ENCODE measurements at regions not wholly inside any gene's neighbourhood (a gene's known extent, or its start where the extent isn't known, plus 50 kb on each side); places are given as distances from the start of the nearest gene placed in this dataset.

GRCh38 chr9:121567500-121568342, 68.1 kb upstream of the GGTA1 start:
- Histone ChIP-seq H3K36me3 (no peaks in the 10 kb centered on the region), H3K9me3 (no peaks in the 10 kb centered on the region), H3K27ac (no peak overlapping the region), H3K4me3 (peak overlapping the region; percentile 19), H3K27me3 (no peaks in the 10 kb centered on the region), H3K4me1 (peaks cover 23% of the 10 kb centered on the region)
- intact Hi-C loops (cut with DNase I), result no loop called here
- DNase-seq (no peak), ATAC-seq (no peak)
- TF ChIP-seq CTCF (IDR thresholded peaks at IDR 0.05), result no peak

- intact Hi-C loops (cut with DNase I), result no loop called here
- no peaks in the 10 kb centered on the region for H3K9me3 ChIP-seq
- no peak for DNase-seq
- peaks cover 23% of the 10 kb centered on the region for H3K4me1 ChIP-seq
- peak overlapping the region; percentile 19 for H3K4me3 ChIP-seq
- ATAC-seq, result no peak
- H3K36me3 ChIP-seq, result no peaks in the 10 kb centered on the region
- peak overlapping the region; percentile 36 for H3K27ac ChIP-seq
- H3K27me3 ChIP-seq, result no peaks in the 10 kb centered on the region
- no peak for TF ChIP-seq CTCF (IDR thresholded peaks at IDR 0.05)
Measured at GRCh38 chr9:121568343-121569265, 69.0 kb upstream of the GGTA1 start.

- no peak for DNase-seq
- ATAC-seq, result no peak
- H3K27me3 ChIP-seq, result no peaks in the 10 kb centered on the region
- peaks cover 23% of the 10 kb centered on the region for H3K4me1 ChIP-seq
- H3K4me3 ChIP-seq, result no peak overlapping the region
- no peak overlapping the region for H3K27ac ChIP-seq
- intact Hi-C loops (cut with DNase I), result no loop called here
- no peak for TF ChIP-seq CTCF (IDR thresholded peaks at IDR 0.05)
- H3K36me3 ChIP-seq, result no peaks in the 10 kb centered on the region
- H3K9me3 ChIP-seq, result no peaks in the 10 kb centered on the region
Measured at GRCh38 chr9:121569266-121569648, 69.6 kb upstream of the GGTA1 start.

GRCh38 chr9:121572581-121572980, 72.9 kb upstream of the GGTA1 start:
- ATAC-seq, result no peak
- peaks cover 18% of the 10 kb centered on the region for H3K4me1 ChIP-seq
- no peaks in the 10 kb centered on the region for H3K27me3 ChIP-seq
- no peak for DNase-seq
- no peaks in the 10 kb centered on the region for H3K36me3 ChIP-seq
- H3K9me3 ChIP-seq, result no peaks in the 10 kb centered on the region
- H3K27ac ChIP-seq, result no peak overlapping the region
- intact Hi-C loops (cut with DNase I), result no loop called here
- H3K4me3 ChIP-seq, result no peak overlapping the region
- TF ChIP-seq CTCF (IDR thresholded peaks at IDR 0.05), result no peak

- H3K9me3 ChIP-seq, result no peaks in the 10 kb centered on the region
- no peaks in the 10 kb centered on the region for H3K36me3 ChIP-seq
- H3K27ac ChIP-seq, result no peak overlapping the region
- DNase-seq, result no peak
- intact Hi-C loops (cut with DNase I), result no loop called here
- H3K27me3 ChIP-seq, result no peaks in the 10 kb centered on the region
- no peak for ATAC-seq
- no peak overlapping the region for H3K4me3 ChIP-seq
- H3K4me1 ChIP-seq, result peaks cover 5% of the 10 kb centered on the region
- no peak for TF ChIP-seq CTCF (IDR thresholded peaks at IDR 0.05)
Measured at GRCh38 chr9:121573717-121574485, 74.3 kb upstream of the GGTA1 start.
